GM18499 (cell line): ENCODE measurements at regions not wholly inside any gene's neighbourhood (a gene's known extent, or its start where the extent isn't known, plus 50 kb on each side); places are given as distances from the start of the nearest gene placed in this dataset.
"Not testable (repeated sequence)": the region's sequence is repeated elsewhere in the genome, so short reads cannot be mapped to it uniquely, and the experiment has no call there.

Experiments used
- ATAC-seq: cut with Tn5 transposase; IDR thresholded peaks from one replicate; pipeline ENCODE4 v1.9.1; 2021; ENCODE audit warnings: moderate number of reproducible peaks; ENCODE audit not compliant: insufficient read depth, unreplicated experiment

- ATAC-seq: no peak
Measured at GRCh38 chr3:5035113-5035512, 55.9 kb downstream of the BHLHE40 start.

GRCh38 chr3:5035692-5036391 lies 56.6 kb downstream of the BHLHE40 start:
- ATAC-seq: no peak

GRCh38 chr3:5036392-5036766 lies 57.1 kb downstream of the BHLHE40 start:
- ATAC-seq: no peak

GRCh38 chr3:5036858-5037257 lies 57.6 kb downstream of the BHLHE40 start:
- ATAC-seq: no peak

- no peak for ATAC-seq
Measured at GRCh38 chr3:5039585-5039984, 60.3 kb downstream of the BHLHE40 start.

- ATAC-seq: no peak
Measured at GRCh38 chr3:5041315-5041714, 62.1 kb downstream of the BHLHE40 start.

GRCh38 chr3:5045961-5046360 lies 66.7 kb downstream of the BHLHE40 start:
- no peak for ATAC-seq

GRCh38 chr3:5047764-5048419 lies 68.7 kb downstream of the BHLHE40 start:
- ATAC-seq: no peak

- ATAC-seq: no peak
Measured at GRCh38 chr3:5051772-5052171, 70.3 kb upstream of the ARL8B start.

- no peak for ATAC-seq
Measured at GRCh38 chr3:5052247-5052646, 69.8 kb upstream of the ARL8B start.

- no peak for ATAC-seq
Measured at GRCh38 chr3:5053021-5053831, 68.9 kb upstream of the ARL8B start.

- ATAC-seq: no peak
Measured at GRCh38 chr3:5054098-5054497, 68.0 kb upstream of the ARL8B start.

- not testable (repeated sequence) for ATAC-seq
Measured at GRCh38 chr3:5054579-5054978, 67.5 kb upstream of the ARL8B start.

GRCh38 chr3:5055357-5056110 lies 66.6 kb upstream of the ARL8B start:
- ATAC-seq: no peak

- ATAC-seq: no peak
Measured at GRCh38 chr3:5056111-5056391, 66.0 kb upstream of the ARL8B start.

- ATAC-seq: no peak
Measured at GRCh38 chr3:5057272-5057671, 64.8 kb upstream of the ARL8B start.

- peak; percentile 68 for ATAC-seq
Measured at GRCh38 chr3:5057857-5058324, 64.2 kb upstream of the ARL8B start.

GRCh38 chr3:5058471-5058951 lies 63.6 kb upstream of the ARL8B start:
- no peak for ATAC-seq

GRCh38 chr3:5059782-5060181 lies 62.3 kb upstream of the ARL8B start:
- ATAC-seq: no peak

- ATAC-seq: no peak
Measured at GRCh38 chr3:5061218-5061569, 60.9 kb upstream of the ARL8B start.

- ATAC-seq: no peak
Measured at GRCh38 chr3:5063724-5064123, 58.4 kb upstream of the ARL8B start.
